IPS DF 6.9 (cell line): ENCODE measurements at regions not wholly inside any gene's neighbourhood (a gene's known extent, or its start where the extent isn't known, plus 50 kb on each side); places are given as distances from the start of the nearest gene placed in this dataset.

ENCODE experiments used
- DNase-seq: peaks from one replicate; pipeline ENCODE4 v3.0.0-alpha.2; 2013; ENCODE audit warnings: low read depth, low spot score
- H3K27ac ChIP-seq: one replicate; pipeline ENCODE4 v1.5.1; 2013; ENCODE audit warnings: low read length, control low read depth
- H3K27me3 ChIP-seq: 2 replicates; pipeline ENCODE4 v1.6.1; 2013; ENCODE audit warnings: mild to moderate bottlenecking, low read length; ENCODE audit not compliant: control insufficient read depth, insufficient read depth
- H3K36me3 ChIP-seq: 2 replicates; pipeline ENCODE4 v1.6.1; 2013; ENCODE audit warnings: low read length; ENCODE audit not compliant: control insufficient read depth, insufficient read depth
- H3K4me1 ChIP-seq: 2 replicates; pipeline ENCODE4 v1.6.1; 2013; ENCODE audit warnings: low read length; ENCODE audit not compliant: control insufficient read depth, insufficient read depth
- H3K4me3 ChIP-seq: 2 replicates; pipeline ENCODE4 v1.5.1; 2013; ENCODE audit warnings: mild to moderate bottlenecking, low read length
- H3K9me3 ChIP-seq: 2 replicates; pipeline ENCODE4 v1.6.1; 2013; ENCODE audit warnings: low read length, inconsistent platforms; ENCODE audit not compliant: control insufficient read depth, insufficient read depth
- WGBS: extraction: QIAGEN DNeasy Blood & Tissue Kit; methylation state at CpG from one replicate; pipeline ENCODE4 v1.1.7; 2013; ENCODE audit warnings: mixed read lengths, missing lambda C conversion rate; ENCODE audit not compliant: insufficient read length, insufficient coverage; 5-methylcytosine and 5-hydroxymethylcytosine counted together

DNA sequence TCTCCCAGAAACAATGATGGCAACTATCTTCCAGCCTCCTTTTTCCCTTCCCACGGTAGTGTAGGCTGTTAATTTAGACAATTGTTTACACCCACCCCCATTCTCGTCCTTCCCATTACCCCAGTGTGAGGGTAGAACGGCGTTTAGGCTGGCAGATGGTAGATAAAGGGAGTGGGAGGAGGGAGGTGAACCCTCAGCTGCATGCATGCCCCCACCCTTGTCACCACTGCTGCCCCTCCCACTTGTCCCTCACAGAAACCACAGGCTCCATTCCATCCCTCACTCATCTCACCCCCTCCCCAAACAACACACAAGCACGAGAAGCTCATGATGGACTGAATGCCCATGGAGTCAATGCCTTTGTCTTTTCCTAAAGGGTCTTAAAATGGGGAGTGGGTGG, 107.9 kb upstream of the PARD3B start:
- H3K4me3 ChIP-seq = no peak overlapping the region
- H3K27me3 ChIP-seq = no peaks in the 10 kb centered on the region
- no peak for DNase-seq
- WGBS = no CpG with 5 or more reads among the region's 5 CpGs
- no peaks in the 10 kb centered on the region for H3K9me3 ChIP-seq
- H3K27ac ChIP-seq = no peak overlapping the region
- no peaks in the 10 kb centered on the region for H3K36me3 ChIP-seq
- no peaks in the 10 kb centered on the region for H3K4me1 ChIP-seq

DNA sequence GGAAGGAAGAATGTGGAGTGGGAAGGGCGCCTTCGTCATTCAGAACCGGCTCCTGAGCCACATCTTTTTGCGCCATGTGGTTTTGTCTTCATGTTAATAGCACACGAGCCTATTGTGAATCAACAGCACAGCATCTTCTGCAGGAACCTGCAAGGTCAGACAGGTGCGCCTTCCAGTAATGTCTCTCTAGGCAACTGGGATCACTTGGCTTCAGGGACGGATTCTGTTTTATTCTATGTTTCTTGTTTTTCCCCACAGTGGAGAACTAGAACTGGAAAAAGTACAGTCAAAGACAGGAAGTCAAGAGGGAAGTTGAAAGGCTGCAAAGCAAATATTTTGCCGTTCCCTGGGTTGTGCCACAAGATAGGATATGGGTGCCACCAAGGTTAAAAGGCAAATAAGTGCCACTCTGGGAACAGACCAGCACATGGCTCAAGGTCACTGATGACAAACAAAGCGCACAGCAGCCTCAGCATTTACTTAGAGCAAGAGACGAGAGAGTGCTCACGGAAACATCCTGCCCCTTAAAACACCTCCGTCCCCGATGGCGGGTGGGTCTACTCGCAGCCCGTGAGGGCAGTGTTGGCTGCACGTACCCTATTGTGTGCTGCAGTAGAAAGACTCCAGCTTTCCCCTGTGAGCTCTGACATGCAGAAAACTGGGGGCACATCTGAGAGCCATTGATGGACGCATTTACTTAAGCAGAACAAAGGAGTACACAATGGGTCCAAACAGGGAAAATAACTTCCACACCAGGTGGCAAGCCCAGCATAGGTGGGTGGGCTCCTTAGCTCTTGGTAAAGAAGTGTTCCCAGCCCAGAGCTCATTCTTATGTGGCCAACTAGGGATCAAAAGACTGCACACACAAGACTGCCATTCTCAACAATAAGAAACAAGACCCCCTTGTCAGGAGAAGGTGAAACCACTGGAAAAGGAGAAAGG, 107.2 kb upstream of the PARD3B start:
- no peaks in the 10 kb centered on the region for H3K27me3 ChIP-seq
- H3K9me3 ChIP-seq = no peaks in the 10 kb centered on the region
- H3K27ac ChIP-seq = no peak overlapping the region
- no peak for DNase-seq
- no peaks in the 10 kb centered on the region for H3K4me1 ChIP-seq
- H3K4me3 ChIP-seq = no peak overlapping the region
- no CpG with 5 or more reads among the region's 18 CpGs for WGBS
- H3K36me3 ChIP-seq = no peaks in the 10 kb centered on the region

DNA sequence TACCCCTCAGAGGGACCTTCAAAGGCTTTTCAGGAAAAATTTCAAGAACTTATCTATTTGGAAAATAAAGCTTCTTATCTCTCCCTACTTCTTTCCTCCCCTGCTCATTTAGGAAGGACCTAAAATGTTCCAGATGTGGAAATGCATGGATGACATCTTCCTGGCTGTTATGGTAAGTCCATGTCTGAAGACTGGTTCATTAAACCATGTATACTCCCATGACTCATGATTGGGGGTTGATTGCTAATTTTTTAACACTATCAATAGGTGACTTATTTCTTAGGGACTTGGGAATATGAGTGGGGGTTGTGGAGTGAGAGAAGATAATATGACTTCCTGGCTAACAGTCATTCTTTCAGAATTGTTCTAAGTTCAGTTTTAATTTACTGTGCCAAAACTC, 104.0 kb upstream of the PARD3B start:
- H3K9me3 ChIP-seq = no peaks in the 10 kb centered on the region
- H3K27ac ChIP-seq = no peak overlapping the region
- no peaks in the 10 kb centered on the region for H3K4me1 ChIP-seq
- H3K36me3 ChIP-seq = no peaks in the 10 kb centered on the region
- DNase-seq = no peak
- H3K27me3 ChIP-seq = no peaks in the 10 kb centered on the region
- no peak overlapping the region for H3K4me3 ChIP-seq

DNA sequence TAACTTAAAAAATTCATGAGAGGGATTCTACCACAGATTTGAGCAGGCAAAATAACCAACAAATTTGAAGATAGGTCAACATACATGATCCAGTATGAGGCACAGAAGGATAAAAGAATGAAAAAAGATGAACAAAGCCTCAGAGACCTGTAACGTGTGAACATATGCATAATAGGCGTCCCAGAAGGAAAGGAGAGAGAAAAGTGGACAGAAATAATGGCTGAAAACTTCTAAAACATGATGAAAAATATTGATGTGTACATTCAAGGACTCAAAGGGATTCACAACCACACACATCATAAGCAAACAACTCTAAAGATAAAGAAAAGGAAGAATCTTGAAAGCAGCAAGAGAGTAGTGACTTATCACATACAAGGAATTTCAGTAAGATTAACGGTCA, 100.1 kb upstream of the PARD3B start:
- no peaks in the 10 kb centered on the region for H3K4me1 ChIP-seq
- no peak for DNase-seq
- H3K9me3 ChIP-seq = no peaks in the 10 kb centered on the region
- no peaks in the 10 kb centered on the region for H3K36me3 ChIP-seq
- no peak overlapping the region for H3K27ac ChIP-seq
- no peaks in the 10 kb centered on the region for H3K27me3 ChIP-seq
- no CpG with 5 or more reads among the region's 3 CpGs for WGBS
- no peak overlapping the region for H3K4me3 ChIP-seq

DNA sequence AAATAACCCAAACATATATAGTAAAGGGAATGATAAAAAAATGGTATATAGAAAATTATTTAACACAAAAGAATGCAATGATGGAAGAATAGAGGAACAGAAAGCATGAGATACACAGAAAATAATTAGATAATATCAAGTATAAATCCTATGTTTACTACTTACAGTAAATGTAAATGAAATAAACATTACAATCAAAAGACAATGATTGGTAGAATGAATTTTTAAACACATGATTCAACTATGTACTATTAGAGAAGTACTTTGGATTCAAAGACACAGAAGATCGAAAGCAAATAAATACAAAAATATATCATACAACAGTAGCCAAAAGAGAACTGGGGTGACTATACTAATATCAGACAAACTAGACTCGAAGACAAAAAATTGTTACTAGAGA, 97.6 kb upstream of the PARD3B start:
- Histone ChIP-seq H3K4me1 (no peaks in the 10 kb centered on the region; the same call in 1 of the 2 replicates), H3K27ac (no peak overlapping the region)
- WGBS = no CpG with 5 or more reads among the region's 2 CpGs

DNA sequence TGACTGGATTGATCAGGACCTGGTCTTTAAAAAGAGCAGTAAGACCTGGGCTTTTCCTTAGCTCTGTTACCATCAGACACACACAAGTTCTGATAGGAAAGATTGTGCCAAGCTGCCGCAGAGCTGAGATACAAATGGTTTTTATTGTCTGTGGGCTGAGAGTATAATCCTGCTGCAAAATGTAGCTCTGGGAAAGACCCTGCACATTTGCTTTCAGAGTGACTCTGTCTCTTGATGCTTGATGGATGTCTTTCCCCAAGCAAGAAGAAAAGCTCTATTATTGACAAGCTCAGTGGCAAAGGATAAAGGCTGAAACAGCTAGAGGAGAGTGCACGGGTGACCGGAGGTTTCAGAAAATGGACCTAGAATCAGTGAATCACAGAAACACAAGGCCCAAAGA, 95.3 kb upstream of the PARD3B start:
- H3K9me3 ChIP-seq = no peaks in the 10 kb centered on the region
- WGBS = no CpG with 5 or more reads among the region's 3 CpGs

More for the DNA sequence above, 97.6 kb upstream of the PARD3B start:
- no peak for DNase-seq
- H3K4me3 ChIP-seq = no peak overlapping the region
- no peaks in the 10 kb centered on the region for H3K27me3 ChIP-seq
- no peaks in the 10 kb centered on the region for H3K36me3 ChIP-seq
- no peaks in the 10 kb centered on the region for H3K9me3 ChIP-seq

DNA sequence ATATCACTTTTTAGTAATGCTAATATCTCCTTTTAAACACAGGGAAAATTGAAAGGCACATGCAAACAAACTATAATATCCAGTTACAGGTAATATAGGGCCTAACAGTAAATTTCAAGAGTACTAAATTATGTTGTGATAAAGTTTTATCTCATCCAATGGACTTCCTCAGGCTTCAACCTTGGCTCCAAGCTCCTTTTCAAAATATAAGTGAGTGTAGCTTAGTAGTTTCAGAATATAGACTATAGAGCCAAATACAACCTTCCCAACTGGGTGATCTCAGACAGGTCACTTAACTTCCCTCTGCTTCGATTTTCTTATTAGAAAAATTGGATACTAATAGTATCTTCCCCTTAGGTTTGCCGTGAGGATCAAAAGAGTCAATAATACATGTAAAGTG, 93.5 kb upstream of the PARD3B start:
- no peaks in the 10 kb centered on the region for H3K9me3 ChIP-seq
- no peak overlapping the region for H3K4me3 ChIP-seq
- no peaks in the 10 kb centered on the region for H3K36me3 ChIP-seq
- no peak overlapping the region for H3K27ac ChIP-seq
- no peaks in the 10 kb centered on the region for H3K27me3 ChIP-seq
- peaks cover 4% of the 10 kb centered on the region for H3K4me1 ChIP-seq
- no peak for DNase-seq
- WGBS = no CpG with 5 or more reads among the region's 2 CpGs

More for the DNA sequence above, 95.3 kb upstream of the PARD3B start:
- no peak for DNase-seq
- H3K36me3 ChIP-seq = no peaks in the 10 kb centered on the region
- no peaks in the 10 kb centered on the region for H3K27me3 ChIP-seq
- H3K27ac ChIP-seq = no peak overlapping the region
- H3K4me3 ChIP-seq = no peak overlapping the region
- peaks cover 4% of the 10 kb centered on the region for H3K4me1 ChIP-seq

DNA sequence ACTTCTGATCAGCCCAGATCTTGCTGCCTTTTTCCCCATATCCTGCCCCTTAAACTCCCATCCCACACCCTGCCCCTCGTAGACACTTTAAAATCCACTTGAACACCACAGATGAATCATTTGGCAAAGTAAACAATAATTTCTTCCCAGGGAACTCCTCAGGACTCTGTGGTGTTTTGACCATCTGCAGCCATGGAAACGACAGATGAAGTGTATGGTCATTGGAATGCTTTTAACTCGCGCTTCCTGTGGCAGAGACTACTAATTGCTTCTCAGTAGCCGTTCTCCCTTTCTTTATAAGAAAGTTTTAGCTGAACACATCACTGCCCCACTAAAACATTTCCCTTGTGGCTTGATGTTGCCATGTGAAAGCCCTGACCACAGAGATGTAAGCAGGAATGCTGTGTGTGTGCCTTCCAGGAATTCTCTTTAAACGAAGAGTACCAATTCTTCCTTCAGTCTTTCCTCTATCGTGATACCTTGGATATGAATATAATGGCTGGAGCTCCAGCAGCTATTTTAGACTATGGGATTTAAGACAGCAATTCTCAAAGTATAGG, 92.7 kb upstream of the PARD3B start:
- no peaks in the 10 kb centered on the region for H3K9me3 ChIP-seq
- peak; percentile 16 for DNase-seq
- no peaks in the 10 kb centered on the region for H3K36me3 ChIP-seq
- no peak overlapping the region for H3K27ac ChIP-seq
- H3K4me1 ChIP-seq = peaks cover 4% of the 10 kb centered on the region
- no peaks in the 10 kb centered on the region for H3K27me3 ChIP-seq
- WGBS = no CpG with 5 or more reads among the region's 7 CpGs
- no peak overlapping the region for H3K4me3 ChIP-seq

DNA sequence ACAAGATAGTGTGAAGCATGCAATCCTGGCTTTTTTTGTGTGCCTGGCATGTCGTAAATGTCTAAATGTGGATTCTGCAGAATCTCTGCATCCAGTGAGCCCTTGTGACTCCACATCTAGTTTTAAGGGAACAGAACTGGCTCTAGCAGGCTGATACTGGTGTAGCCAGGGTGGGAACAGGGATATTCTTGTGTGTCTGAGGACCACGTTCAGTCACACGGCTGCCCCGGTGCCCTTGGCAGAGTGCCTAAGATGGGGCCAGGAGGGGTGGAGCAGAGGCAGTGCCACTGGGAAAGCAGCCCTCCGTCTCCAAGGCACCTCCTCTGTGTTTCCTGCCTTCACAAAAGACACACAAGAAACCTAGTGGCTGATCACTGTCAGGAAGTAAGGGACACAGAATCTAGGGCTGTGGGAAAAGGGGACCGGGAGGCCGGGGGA, 91.5 kb upstream of the PARD3B start:
- WGBS = no CpG with 5 or more reads among the region's 7 CpGs
- no peak for DNase-seq
- Histone ChIP-seq H3K27me3 (no peaks in the 10 kb centered on the region), H3K9me3 (no peaks in the 10 kb centered on the region), H3K4me1 (peaks cover 4% of the 10 kb centered on the region), H3K27ac (no peak overlapping the region), H3K4me3 (no peak overlapping the region), H3K36me3 (no peaks in the 10 kb centered on the region)

DNA sequence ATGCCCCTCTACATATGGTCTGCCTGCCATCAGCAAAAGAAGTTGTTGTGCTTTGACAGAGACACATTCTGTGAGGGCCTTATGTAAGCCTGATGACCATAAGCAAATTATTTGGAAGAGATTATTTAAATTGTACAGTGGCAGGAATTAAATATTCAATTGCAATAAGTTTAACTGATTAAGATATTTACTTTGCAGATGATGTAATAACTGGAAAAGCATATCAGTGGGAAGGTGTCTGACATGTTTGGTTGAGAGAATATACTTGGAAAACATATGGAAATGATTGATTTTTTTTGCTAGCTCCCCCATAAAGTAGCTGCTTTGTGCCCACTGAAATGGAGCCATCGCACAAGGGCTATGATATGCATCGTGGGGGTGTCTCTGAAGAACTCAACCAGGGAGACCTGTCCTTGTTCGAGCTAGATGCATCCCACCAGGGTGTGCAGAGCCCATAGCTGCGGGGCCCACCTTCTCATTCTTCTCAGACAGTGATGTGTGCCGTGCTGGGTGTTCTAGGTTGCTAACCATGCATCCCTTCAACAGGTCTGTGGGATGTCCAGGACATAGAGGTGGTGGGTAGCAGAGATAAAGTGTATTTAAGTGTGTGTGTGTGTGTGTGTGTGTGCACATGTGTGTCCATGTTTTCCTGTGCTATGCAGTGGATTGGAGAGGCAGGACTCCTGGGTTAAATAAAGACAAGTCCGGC, 90.4 kb upstream of the PARD3B start:
- Histone ChIP-seq H3K27ac (no peak overlapping the region), H3K27me3 (no peaks in the 10 kb centered on the region)

More for the DNA sequence above, 90.4 kb upstream of the PARD3B start:
- WGBS = no CpG with 5 or more reads among the region's 6 CpGs
- no peak for DNase-seq
- Histone ChIP-seq H3K36me3 (no peaks in the 10 kb centered on the region), H3K9me3 (no peaks in the 10 kb centered on the region), H3K4me3 (no peak overlapping the region), H3K4me1 (peaks cover 4% of the 10 kb centered on the region)
